GM12878 (cell line): ENCODE measurements at regions not wholly inside any gene's neighbourhood (a gene's known extent, or its start where the extent isn't known, plus 50 kb on each side); places are given as distances from the start of the nearest gene placed in this dataset.

Experiments
- ATAC-seq: fragments of 200-7000 bp; cut with Tn5 transposase; 3 replicates; pipeline ENCODE4 v1.9.1; 2020; ENCODE audit warnings: mild to moderate bottlenecking, moderate library complexity
- BruUV-seq: library from RNA; stranded (reverse); fragments of 400-500 nt; replicated peaks from 2 replicates; lab custom pipeline; 2021; lab: Mats Ljungman, UMichigan
- CTCF ChIA-PET: fragments of 300-600 bp; sonication (Branson Sonifier 250); formaldehyde crosslinking; extraction: SDS; loops from one replicate; lab custom pipeline; 2021; ENCODE audit warnings: inconsistent platforms; lab: Yijun Ruan, JAX
- POLR2A ChIA-PET: fragments of 350-600 bp; formaldehyde crosslinking; extraction: SDS; loops from one replicate; lab custom pipeline; 2021; ENCODE audit warnings: inconsistent platforms; lab: Charles Lee
- RAD21 ChIA-PET: fragments of 300-600 bp; sonication (Branson Sonifier 250); formaldehyde crosslinking; loops from one replicate; lab custom pipeline; 2023; ENCODE audit warnings: antibody characterized with exemption; ENCODE audit not compliant: unreplicated experiment; lab: Charles Lee
- SMC1A ChIA-PET: fragments of 300-600 bp; sonication (Branson Sonifier 250); formaldehyde crosslinking; loops from one replicate; lab custom pipeline; 2023; ENCODE audit not compliant: unreplicated experiment, uncharacterized antibody; lab: Charles Lee
- DNase-seq: peaks from one replicate; pipeline ENCODE4 v3.0.0-alpha.2; 2011; ENCODE audit warnings: low read depth, low spot score
- FAIRE-seq: peaks from 3 replicates; lab custom pipeline; 2011; peaks lifted over from hg19 to GRCh38; lab: Jason Lieb, UNC
- H2AFZ ChIP-seq: 2 replicates; pipeline ENCODE4 v1.6.0; 2011; ENCODE audit warnings: low read depth, low read length, control low read depth; ENCODE audit not compliant: control insufficient read depth
- H3K27ac ChIP-seq: 2 replicates; pipeline ENCODE4 v1.5.1; 2011; ENCODE audit warnings: control low read depth; ENCODE audit not compliant: control insufficient read depth, insufficient read depth
- H3K27me3 ChIP-seq, 2 experiments: replicated peaks in 1 of 2; 2 replicates each; pipeline versions ENCODE4 v1.6.0 to v1.6.1; 2011; ENCODE audit warnings: low read length in 1 of 2; ENCODE audit not compliant: control insufficient read depth in 2 of 2, insufficient read depth in 2 of 2
- H3K36me3 ChIP-seq, 2 experiments: 2 replicates each; pipeline ENCODE4 v1.5.1; 2011; ENCODE audit warnings: low read length in 1 of 2; ENCODE audit not compliant: control insufficient read depth in 2 of 2, insufficient read depth in 2 of 2
- H3K4me1 ChIP-seq: 2 replicates; pipeline ENCODE4 v1.6.1; 2011; ENCODE audit warnings: mild to moderate bottlenecking, low read length, moderate library complexity, mixed read lengths; ENCODE audit not compliant: control insufficient read depth, insufficient read depth
- H3K4me2 ChIP-seq: 2 replicates; pipeline ENCODE4 v1.6.0; 2011; ENCODE audit warnings: control low read depth; ENCODE audit not compliant: control insufficient read depth, insufficient read depth
- H3K4me3 ChIP-seq: fragments of 200-600 bp; sonication (generic); 2 replicates; pipeline ENCODE4 v1.5.1; 2016
- H3K79me2 ChIP-seq: 2 replicates; pipeline ENCODE4 v1.6.0; 2011; ENCODE audit warnings: low read length; ENCODE audit not compliant: control insufficient read depth, insufficient read depth
- H3K9ac ChIP-seq: 2 replicates; pipeline ENCODE4 v1.8.0; 2011; ENCODE audit warnings: low read length, control low read depth, mixed read lengths; ENCODE audit not compliant: control insufficient read depth, insufficient read depth
- H3K9me3 ChIP-seq: replicated peaks from 3 replicates; pipeline ENCODE4 v1.5.1; 2011; ENCODE audit warnings: mild to moderate bottlenecking, low read length; ENCODE audit not compliant: control insufficient read depth, insufficient read depth
- H4K20me1 ChIP-seq: 2 replicates; pipeline ENCODE4 v1.6.0; 2011; ENCODE audit not compliant: control insufficient read depth, insufficient read depth
- ATF7 ChIP-seq: fragments of 450-650 bp; IDR thresholded peaks from 2 replicates; pipeline ENCODE4 v1.6.1; 2016; ENCODE audit warnings: low read depth, mild to moderate bottlenecking
- BACH1 ChIP-seq: fragments of 450-650 bp; IDR thresholded peaks from 2 replicates; pipeline ENCODE4 v1.6.1; 2017; ENCODE audit warnings: mild to moderate bottlenecking, borderline replicate concordance
- ESRRA ChIP-seq: IDR thresholded peaks from 2 replicates; pipeline ENCODE4 v1.6.1; 2012; ENCODE audit warnings: mild to moderate bottlenecking, low read length, improper control_type of control experiment
- FOXK2 ChIP-seq: fragments of 450-650 bp; IDR thresholded peaks from 2 replicates; pipeline ENCODE4 v1.6.1; 2017; ENCODE audit warnings: mild to moderate bottlenecking, moderate library complexity
- KDM1A ChIP-seq: fragments of 200-600 bp; sonication (generic); IDR thresholded peaks from 2 replicates; pipeline ENCODE4 v1.6.1; 2016; ENCODE audit warnings: borderline replicate concordance
- MEF2A ChIP-seq: IDR thresholded peaks from 2 replicates; pipeline ENCODE4 v1.6.1; 2011; ENCODE audit warnings: low read depth, mild to moderate bottlenecking, low read length, moderate library complexity; ENCODE audit not compliant: insufficient read depth
- NFXL1 ChIP-seq: fragments of 450-650 bp; IDR thresholded peaks from 2 replicates; pipeline ENCODE4 v1.6.1; 2017; ENCODE audit warnings: antibody characterized with exemption, mild to moderate bottlenecking, borderline replicate concordance
- NFYB ChIP-seq: IDR thresholded peaks from 2 replicates; pipeline ENCODE4 v1.6.1; 2011; ENCODE audit warnings: low read depth, mild to moderate bottlenecking, low read length, improper control_type of control experiment, moderate library complexity; ENCODE audit not compliant: insufficient read depth
- POLR2A ChIP-seq: IDR thresholded peaks from 2 replicates; pipeline ENCODE4 v1.6.1; 2011; ENCODE audit warnings: low read depth, mild to moderate bottlenecking, low read length
- RFX5 ChIP-seq: IDR thresholded peaks from 2 replicates; pipeline ENCODE4 v1.6.1; 2011; ENCODE audit warnings: low read depth, low read length, improper control_type of control experiment
- SIN3A ChIP-seq: IDR thresholded peaks from 2 replicates; pipeline ENCODE4 v1.6.1; 2012; ENCODE audit warnings: low read depth, low read length, improper control_type of control experiment
- SMARCA5 ChIP-seq: fragments of 450-650 bp; IDR thresholded peaks from 2 replicates; pipeline ENCODE4 v1.6.1; 2017; ENCODE audit warnings: mild to moderate bottlenecking
- SMC3 ChIP-seq: IDR thresholded peaks from 2 replicates; pipeline ENCODE4 v1.6.1; 2011; ENCODE audit warnings: low read length, improper control_type of control experiment, borderline replicate concordance
- SPI1 ChIP-seq: IDR thresholded peaks from 2 replicates; pipeline ENCODE4 v1.6.1; 2011; ENCODE audit warnings: low read depth, mild to moderate bottlenecking, low read length, moderate library complexity, borderline replicate concordance; ENCODE audit not compliant: insufficient read depth
- ZNF207 ChIP-seq: fragments of 450-650 bp; IDR thresholded peaks from 2 replicates; pipeline ENCODE4 v1.6.1; 2014; ENCODE audit warnings: antibody characterized with exemption, mild to moderate bottlenecking, borderline replicate concordance
- WGBS: methylation state at CpG from one replicate; pipeline ENCODE4 v1.1.6; 2016; ENCODE audit warnings: low lambda C conversion rate; ENCODE audit not compliant: insufficient replicate concordance, insufficient coverage; ENCODE audit errors: missing lambda C conversion rate; 5-methylcytosine and 5-hydroxymethylcytosine counted together
- in situ Hi-C: fragments of 300-500 bp; cut with MboI; formaldehyde crosslinking; loops from 9 replicates; pipeline ENCODE4 v1.14.3; 2018; ENCODE audit warnings: mixed read lengths
- intact Hi-C: fragments of 100-400 bp; cut with micrococcal nuclease; formaldehyde crosslinking; loops from one replicate; pipeline ENCODE4 v1.14.2; 2022; ENCODE audit not compliant: unreplicated experiment
- TF ChIP-seq, protein P1 (sequence below): fragments of 450-650 bp; IDR thresholded peaks from 2 replicates; pipeline ENCODE4 v1.6.1; 2016; ENCODE audit warnings: mild to moderate bottlenecking
- TF ChIP-seq, protein P2 (sequence below): IDR thresholded peaks from 2 replicates; pipeline ENCODE4 v1.6.1; 2012; ENCODE audit warnings: low read depth, low read length, improper control_type of control experiment
- TF ChIP-seq, protein P3 (sequence below): IDR thresholded peaks from 2 replicates; pipeline ENCODE4 v1.6.1; 2011; ENCODE audit warnings: borderline replicate concordance, low read depth, mild to moderate bottlenecking, moderate library complexity, mixed read lengths, low read length; ENCODE audit not compliant: insufficient read depth; ENCODE audit errors: extremely low read length
- TF ChIP-seq, protein P4 (sequence below): fragments of 450-650 bp; IDR thresholded peaks from 2 replicates; pipeline ENCODE4 v1.6.1; 2014; ENCODE audit warnings: mild to moderate bottlenecking

DNA sequence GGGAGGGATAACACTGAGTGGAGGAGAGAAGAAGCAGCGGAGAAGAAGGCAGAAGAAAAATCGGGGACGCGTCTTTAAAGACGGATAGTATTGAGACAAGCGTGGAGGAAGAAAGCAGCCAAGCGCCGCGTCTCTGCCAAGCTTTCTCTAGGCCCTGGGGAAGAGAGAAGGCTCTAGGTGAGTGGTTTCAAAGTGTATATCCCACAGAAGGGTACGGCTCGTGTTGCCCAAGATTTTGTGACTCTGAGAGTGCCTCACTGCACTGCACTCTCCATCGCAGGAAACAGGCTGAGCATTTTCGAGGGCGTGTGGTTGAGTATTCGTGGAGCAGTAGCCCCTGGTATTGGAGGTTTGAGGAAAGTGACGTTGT, 185.4 kb downstream of the TRIM27 start:
- no peak overlapping the region for H3K27ac ChIP-seq
- H3K9ac ChIP-seq, result no peak overlapping the region
- H3K36me3 ChIP-seq, result no peaks in the 10 kb centered on the region
- H3K4me3 ChIP-seq, result no peak overlapping the region
- H3K27me3 ChIP-seq, result peaks cover 0 to 5% of the 10 kb centered on the region in 2 experiments; a peak in 2 of 4 replicates
- DNase-seq, result no peak
- no peak for FAIRE-seq
- ChIA-PET SMC1A (interaction anchor here (0.9 kb wide), 1 partner anchor 10 kb away, joined by 4 read pairs; no protein-coding TSS in a partner anchor), CTCF (no interaction called here), POLR2A (no interaction called here), RAD21 (no interaction called here)
- TF ChIP-seq NFYB (no peak), ESRRA (no peak), KDM1A (no peak), MEF2A (no peak), POLR2A (no peak), SPI1 (no peak), ATF7 (no peak), SMC3 (no peak), SMARCA5 (no peak), RFX5 (no peak), NFXL1 (no peak), ZNF207 (no peak), FOXK2 (no peak), SIN3A (no peak), BACH1 (no peak)
- TF ChIP-seq, protein P1, sequence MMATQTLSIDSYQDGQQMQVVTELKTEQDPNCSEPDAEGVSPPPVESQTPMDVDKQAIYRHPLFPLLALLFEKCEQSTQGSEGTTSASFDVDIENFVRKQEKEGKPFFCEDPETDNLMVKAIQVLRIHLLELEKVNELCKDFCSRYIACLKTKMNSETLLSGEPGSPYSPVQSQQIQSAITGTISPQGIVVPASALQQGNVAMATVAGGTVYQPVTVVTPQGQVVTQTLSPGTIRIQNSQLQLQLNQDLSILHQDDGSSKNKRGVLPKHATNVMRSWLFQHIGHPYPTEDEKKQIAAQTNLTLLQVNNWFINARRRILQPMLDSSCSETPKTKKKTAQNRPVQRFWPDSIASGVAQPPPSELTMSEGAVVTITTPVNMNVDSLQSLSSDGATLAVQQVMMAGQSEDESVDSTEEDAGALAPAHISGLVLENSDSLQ, result no peak
- TF ChIP-seq, protein P2, sequence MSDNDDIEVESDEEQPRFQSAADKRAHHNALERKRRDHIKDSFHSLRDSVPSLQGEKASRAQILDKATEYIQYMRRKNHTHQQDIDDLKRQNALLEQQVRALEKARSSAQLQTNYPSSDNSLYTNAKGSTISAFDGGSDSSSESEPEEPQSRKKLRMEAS, result no peak
- TF ChIP-seq, protein P3, sequence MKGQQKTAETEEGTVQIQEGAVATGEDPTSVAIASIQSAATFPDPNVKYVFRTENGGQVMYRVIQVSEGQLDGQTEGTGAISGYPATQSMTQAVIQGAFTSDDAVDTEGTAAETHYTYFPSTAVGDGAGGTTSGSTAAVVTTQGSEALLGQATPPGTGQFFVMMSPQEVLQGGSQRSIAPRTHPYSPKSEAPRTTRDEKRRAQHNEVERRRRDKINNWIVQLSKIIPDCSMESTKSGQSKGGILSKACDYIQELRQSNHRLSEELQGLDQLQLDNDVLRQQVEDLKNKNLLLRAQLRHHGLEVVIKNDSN, result no peak
- TF ChIP-seq, protein P4, sequence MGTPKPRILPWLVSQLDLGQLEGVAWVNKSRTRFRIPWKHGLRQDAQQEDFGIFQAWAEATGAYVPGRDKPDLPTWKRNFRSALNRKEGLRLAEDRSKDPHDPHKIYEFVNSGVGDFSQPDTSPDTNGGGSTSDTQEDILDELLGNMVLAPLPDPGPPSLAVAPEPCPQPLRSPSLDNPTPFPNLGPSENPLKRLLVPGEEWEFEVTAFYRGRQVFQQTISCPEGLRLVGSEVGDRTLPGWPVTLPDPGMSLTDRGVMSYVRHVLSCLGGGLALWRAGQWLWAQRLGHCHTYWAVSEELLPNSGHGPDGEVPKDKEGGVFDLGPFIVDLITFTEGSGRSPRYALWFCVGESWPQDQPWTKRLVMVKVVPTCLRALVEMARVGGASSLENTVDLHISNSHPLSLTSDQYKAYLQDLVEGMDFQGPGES, result no peak
- H3K4me2 ChIP-seq, result peak overlapping the region; percentile 54
- intact Hi-C loops (no loop called here), in situ Hi-C loops (no loop called here)
- no peak overlapping the region; the same call in none of the 2 replicates for H2AFZ ChIP-seq
- 18% methylated on average over 16 of the region's 16 CpGs for WGBS
- H4K20me1 ChIP-seq, result no peaks in the 10 kb centered on the region
- no peak for ATAC-seq
- BruUV-seq, result no TSS peak
- H3K4me1 ChIP-seq, result no peaks in the 10 kb centered on the region
- H3K9me3 ChIP-seq, result no peaks in the 10 kb centered on the region; the same call in 1 of the 3 replicates
- no peaks in the 10 kb centered on the region for H3K79me2 ChIP-seq
